HepG2 (cell line): ENCODE measurements at regions not wholly inside any gene's neighbourhood (a gene's known extent, or its start where the extent isn't known, plus 50 kb on each side); places are given as distances from the start of the nearest gene placed in this dataset.
A peak's percentile ranks its signal among the peaks of the same experiment; 100 is the strongest.

Source experiments
- FLYWCH1 ChIP-seq: sonication (generic); formaldehyde crosslinking; IDR thresholded peaks from 2 replicates; pipeline ENCODE4 v1.8.1; 2023; ENCODE audit warnings: mild to moderate bottlenecking, missing genetic modification reagents
- FOXA1 ChIP-seq, 2 experiments: fragments of 450-650 bp in 1 of 2; sonication (generic) in 1 of 2; formaldehyde crosslinking in 1 of 2; IDR thresholded peaks; 2 replicates each; pipeline versions ENCODE4 v1.4.0 to v1.6.1; 2016 to 2020; ENCODE audit warnings: missing genetic modification reagents in 1 of 2
- HCFC1 ChIP-seq: fragments of 150-350 bp; IDR thresholded peaks from 2 replicates; pipeline ENCODE4 v1.6.1; 2014; ENCODE audit warnings: low read depth, low read length
- KLF11 ChIP-seq: IDR thresholded peaks from 2 replicates; pipeline ENCODE4 v1.6.1; 2016; ENCODE audit warnings: missing compliant biosample characterization
- REPIN1 ChIP-seq: sonication (generic); formaldehyde crosslinking; IDR thresholded peaks from 2 replicates; pipeline ENCODE4 v1.8.0; 2022; ENCODE audit warnings: missing genetic modification reagents, low read depth, mild to moderate bottlenecking, borderline replicate concordance
- SETDB1 ChIP-seq: sonication (generic); formaldehyde crosslinking; IDR thresholded peaks from 2 replicates; pipeline ENCODE4 v1.5.1; 2020; ENCODE audit warnings: missing genetic modification reagents, mild to moderate bottlenecking, borderline replicate concordance
- SOX6 ChIP-seq, 2 experiments: fragments of 450-650 bp in 1 of 2; sonication (generic) in 1 of 2; formaldehyde crosslinking in 1 of 2; IDR thresholded peaks; 2 replicates each; pipeline versions ENCODE4 v1.4.0 to v1.6.1; 2017 to 2020; ENCODE audit warnings: antibody characterized with exemption in 1 of 2, mild to moderate bottlenecking in 1 of 2, missing genetic modification reagents in 1 of 2
- TBX2 ChIP-seq: sonication (generic); formaldehyde crosslinking; IDR thresholded peaks from 2 replicates; pipeline ENCODE4 v1.5.0; 2020; ENCODE audit warnings: missing genetic modification reagents, mild to moderate bottlenecking, borderline replicate concordance
- ZBTB3 ChIP-seq: sonication (generic); formaldehyde crosslinking; IDR thresholded peaks from 2 replicates; pipeline ENCODE4 v1.4.0; 2020; ENCODE audit warnings: low read depth, mild to moderate bottlenecking, moderate library complexity, missing genetic modification reagents, borderline replicate concordance
- ZC3H4 ChIP-seq: sonication (generic); formaldehyde crosslinking; IDR thresholded peaks from 2 replicates; pipeline ENCODE4 v1.4.0; 2020; ENCODE audit warnings: missing genetic modification reagents, borderline replicate concordance
- ZNF235 ChIP-seq: sonication (generic); formaldehyde crosslinking; IDR thresholded peaks from 2 replicates; pipeline ENCODE4 v1.8.1; 2023; ENCODE audit warnings: mild to moderate bottlenecking, missing genetic modification reagents, borderline replicate concordance
- ZNF329 ChIP-seq: sonication (generic); formaldehyde crosslinking; IDR thresholded peaks from 2 replicates; pipeline ENCODE4 v1.9.0; 2021; ENCODE audit warnings: low read depth, mild to moderate bottlenecking, missing genetic modification reagents
- ZNF350 ChIP-seq: sonication (generic); formaldehyde crosslinking; IDR thresholded peaks from 2 replicates; pipeline ENCODE4 v1.4.0; 2020; ENCODE audit warnings: mild to moderate bottlenecking, low read depth, missing genetic modification reagents, borderline replicate concordance
- ZNF556 ChIP-seq: sonication (generic); formaldehyde crosslinking; IDR thresholded peaks from 2 replicates; pipeline ENCODE4 v1.4.0; 2020; ENCODE audit warnings: mild to moderate bottlenecking, missing genetic modification reagents, borderline replicate concordance
- ZNF776 ChIP-seq: sonication (generic); formaldehyde crosslinking; IDR thresholded peaks from 2 replicates; pipeline ENCODE4 v1.4.0; 2020; ENCODE audit warnings: mild to moderate bottlenecking, missing genetic modification reagents
- TF ChIP-seq, protein P1 (sequence below): sonication (generic); formaldehyde crosslinking; IDR thresholded peaks from 2 replicates; pipeline ENCODE4 v1.4.0; 2020; ENCODE audit warnings: mild to moderate bottlenecking, missing genetic modification reagents
- TF ChIP-seq, protein P2 (sequence below): sonication (generic); formaldehyde crosslinking; IDR thresholded peaks from 2 replicates; pipeline ENCODE4 v1.9.0; 2021; ENCODE audit warnings: missing genetic modification reagents, borderline replicate concordance
- TF ChIP-seq, protein P3 (sequence below): sonication (generic); formaldehyde crosslinking; IDR thresholded peaks from 2 replicates; pipeline ENCODE4 v1.5.1; 2020; ENCODE audit warnings: mild to moderate bottlenecking, moderate library complexity, missing genetic modification reagents
- TF ChIP-seq, protein P4 (sequence below): IDR thresholded peaks from 2 replicates; pipeline ENCODE4 v1.6.1; 2016; ENCODE audit warnings: mild to moderate bottlenecking

DNA sequence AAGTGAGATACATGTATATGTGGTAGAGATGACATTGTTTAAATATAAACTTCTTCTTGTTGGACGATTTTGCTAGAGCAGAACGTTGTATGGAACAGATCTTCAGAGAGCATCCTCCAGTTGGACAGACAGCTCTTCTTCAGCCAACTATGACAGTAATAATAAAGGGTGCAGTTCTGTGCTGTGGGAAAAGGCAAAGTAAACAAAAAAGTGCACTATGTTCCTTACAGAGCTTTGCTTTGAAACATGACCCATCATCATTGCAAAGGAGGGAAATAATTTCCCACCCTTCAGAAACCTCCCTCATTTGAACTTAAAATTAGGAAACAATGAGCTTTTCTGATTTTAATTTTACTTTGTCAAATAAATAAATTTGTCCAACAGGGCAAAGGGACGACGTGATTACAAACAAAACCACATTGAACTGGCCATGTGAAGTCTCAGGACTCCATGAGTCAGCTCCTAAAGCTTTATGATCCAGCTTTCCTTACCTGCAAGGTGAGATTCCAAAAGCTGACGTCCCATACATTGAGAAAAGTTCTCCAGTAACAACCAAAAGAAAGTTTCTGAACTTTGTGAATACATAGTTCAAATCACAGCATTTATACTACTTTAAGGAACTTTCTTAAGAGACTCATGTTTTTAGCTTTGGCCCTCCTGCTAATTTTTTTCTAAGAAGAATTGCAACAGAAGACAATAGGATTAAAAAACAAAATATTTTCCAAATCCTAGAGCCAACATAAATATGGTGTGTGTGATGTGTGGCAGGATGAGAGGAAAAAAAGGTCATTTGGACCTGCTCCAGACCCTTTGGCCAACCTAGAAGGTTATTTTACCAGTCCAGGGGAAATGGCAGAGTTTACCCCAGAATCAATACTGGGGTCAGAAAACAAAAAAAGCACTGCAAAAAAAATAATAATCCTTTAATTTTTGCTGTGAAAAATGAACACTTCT, 565.4 kb upstream of the NRP1 start (continued):
- 0 out of 2 replicates have a peak, but pooled peaks have one; percentile 38 for TF ChIP-seq TBX2 (CRISPR knock-in tag)
- TF ChIP-seq, protein P1, sequence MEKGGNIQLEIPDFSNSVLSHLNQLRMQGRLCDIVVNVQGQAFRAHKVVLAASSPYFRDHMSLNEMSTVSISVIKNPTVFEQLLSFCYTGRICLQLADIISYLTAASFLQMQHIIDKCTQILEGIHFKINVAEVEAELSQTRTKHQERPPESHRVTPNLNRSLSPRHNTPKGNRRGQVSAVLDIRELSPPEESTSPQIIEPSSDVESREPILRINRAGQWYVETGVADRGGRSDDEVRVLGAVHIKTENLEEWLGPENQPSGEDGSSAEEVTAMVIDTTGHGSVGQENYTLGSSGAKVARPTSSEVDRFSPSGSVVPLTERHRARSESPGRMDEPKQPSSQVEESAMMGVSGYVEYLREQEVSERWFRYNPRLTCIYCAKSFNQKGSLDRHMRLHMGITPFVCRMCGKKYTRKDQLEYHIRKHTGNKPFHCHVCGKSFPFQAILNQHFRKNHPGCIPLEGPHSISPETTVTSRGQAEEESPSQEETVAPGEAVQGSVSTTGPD, result no peak
- TF ChIP-seq REPIN1, result peak; percentile 43; the same call in 1 of the 2 replicates
- TF ChIP-seq ZNF235 (CRISPR knock-in tag), result no peak
- no peak for TF ChIP-seq ZC3H4 (CRISPR knock-in tag)
- TF ChIP-seq ZNF776 (CRISPR knock-in tag), result no peak
- no peak for TF ChIP-seq ZNF556 (CRISPR knock-in tag)
- TF ChIP-seq, protein P2, sequence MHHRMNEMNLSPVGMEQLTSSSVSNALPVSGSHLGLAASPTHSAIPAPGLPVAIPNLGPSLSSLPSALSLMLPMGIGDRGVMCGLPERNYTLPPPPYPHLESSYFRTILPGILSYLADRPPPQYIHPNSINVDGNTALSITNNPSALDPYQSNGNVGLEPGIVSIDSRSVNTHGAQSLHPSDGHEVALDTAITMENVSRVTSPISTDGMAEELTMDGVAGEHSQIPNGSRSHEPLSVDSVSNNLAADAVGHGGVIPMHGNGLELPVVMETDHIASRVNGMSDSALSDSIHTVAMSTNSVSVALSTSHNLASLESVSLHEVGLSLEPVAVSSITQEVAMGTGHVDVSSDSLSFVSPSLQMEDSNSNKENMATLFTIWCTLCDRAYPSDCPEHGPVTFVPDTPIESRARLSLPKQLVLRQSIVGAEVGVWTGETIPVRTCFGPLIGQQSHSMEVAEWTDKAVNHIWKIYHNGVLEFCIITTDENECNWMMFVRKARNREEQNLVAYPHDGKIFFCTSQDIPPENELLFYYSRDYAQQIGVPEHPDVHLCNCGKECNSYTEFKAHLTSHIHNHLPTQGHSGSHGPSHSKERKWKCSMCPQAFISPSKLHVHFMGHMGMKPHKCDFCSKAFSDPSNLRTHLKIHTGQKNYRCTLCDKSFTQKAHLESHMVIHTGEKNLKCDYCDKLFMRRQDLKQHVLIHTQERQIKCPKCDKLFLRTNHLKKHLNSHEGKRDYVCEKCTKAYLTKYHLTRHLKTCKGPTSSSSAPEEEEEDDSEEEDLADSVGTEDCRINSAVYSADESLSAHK (CRISPR knock-in tag), result no peak
- TF ChIP-seq ZNF350 (CRISPR knock-in tag), result no peak
- TF ChIP-seq, protein P3, sequence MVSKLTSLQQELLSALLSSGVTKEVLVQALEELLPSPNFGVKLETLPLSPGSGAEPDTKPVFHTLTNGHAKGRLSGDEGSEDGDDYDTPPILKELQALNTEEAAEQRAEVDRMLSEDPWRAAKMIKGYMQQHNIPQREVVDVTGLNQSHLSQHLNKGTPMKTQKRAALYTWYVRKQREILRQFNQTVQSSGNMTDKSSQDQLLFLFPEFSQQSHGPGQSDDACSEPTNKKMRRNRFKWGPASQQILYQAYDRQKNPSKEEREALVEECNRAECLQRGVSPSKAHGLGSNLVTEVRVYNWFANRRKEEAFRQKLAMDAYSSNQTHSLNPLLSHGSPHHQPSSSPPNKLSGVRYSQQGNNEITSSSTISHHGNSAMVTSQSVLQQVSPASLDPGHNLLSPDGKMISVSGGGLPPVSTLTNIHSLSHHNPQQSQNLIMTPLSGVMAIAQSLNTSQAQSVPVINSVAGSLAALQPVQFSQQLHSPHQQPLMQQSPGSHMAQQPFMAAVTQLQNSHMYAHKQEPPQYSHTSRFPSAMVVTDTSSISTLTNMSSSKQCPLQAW (CRISPR knock-in tag), result no peak
- no peak for TF ChIP-seq ZNF329
- no peak for TF ChIP-seq ZBTB3 (CRISPR knock-in tag)
- no peak for TF ChIP-seq FOXA1 (IDR thresholded peaks at IDR 0.05)
- peak; percentile 51; the same call in 1 of the 2 replicates for TF ChIP-seq FOXA1 (CRISPR knock-in tag; IDR thresholded peaks at IDR 0.05)
- TF ChIP-seq SETDB1 (CRISPR knock-in tag), result no peak
- no peak for TF ChIP-seq FLYWCH1
- no peak for TF ChIP-seq KLF11 (CRISPR knock-in tag)
- TF ChIP-seq HCFC1, result no peak
- TF ChIP-seq, protein P4, sequence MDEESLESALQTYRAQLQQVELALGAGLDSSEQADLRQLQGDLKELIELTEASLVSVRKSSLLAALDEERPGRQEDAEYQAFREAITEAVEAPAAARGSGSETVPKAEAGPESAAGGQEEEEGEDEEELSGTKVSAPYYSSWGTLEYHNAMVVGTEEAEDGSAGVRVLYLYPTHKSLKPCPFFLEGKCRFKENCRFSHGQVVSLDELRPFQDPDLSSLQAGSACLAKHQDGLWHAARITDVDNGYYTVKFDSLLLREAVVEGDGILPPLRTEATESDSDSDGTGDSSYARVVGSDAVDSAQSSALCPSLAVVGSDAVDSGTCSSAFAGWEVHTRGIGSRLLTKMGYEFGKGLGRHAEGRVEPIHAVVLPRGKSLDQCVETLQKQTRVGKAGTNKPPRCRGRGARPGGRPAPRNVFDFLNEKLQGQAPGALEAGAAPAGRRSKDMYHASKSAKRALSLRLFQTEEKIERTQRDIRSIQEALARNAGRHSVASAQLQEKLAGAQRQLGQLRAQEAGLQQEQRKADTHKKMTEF (CRISPR knock-in tag), result no peak
- no peak for TF ChIP-seq SOX6 (IDR thresholded peaks at IDR 0.05)
- TF ChIP-seq SOX6 (CRISPR knock-in tag; IDR thresholded peaks at IDR 0.05), result peak; percentile 32; the same call in 1 of the 2 replicates
